Heart right ventricle (tissue), 16 donors: ENCODE measurements at regions not wholly inside any gene's neighbourhood (a gene's known extent, or its start where the extent isn't known, plus 50 kb on each side); places are given as distances from the start of the nearest gene placed in this dataset.

Experiments used
- ATAC-seq, 8 donors: fragments of 200-7000 bp; cut with Tn5 transposase; one replicate each; pipeline ENCODE4 v1.9.1; 2020; ENCODE audit warnings: mild to moderate bottlenecking in 8 of 8, moderate library complexity in 8 of 8, moderate number of reproducible peaks in 1 of 8
- DNase-seq, 2 donors: peaks; one replicate each; pipeline ENCODE4 v3.0.0-alpha.2; 2020
- H3K27ac ChIP-seq, 10 donors: fragments of 200-600 bp; sonication (generic) in 2 of 10; one replicate each; pipeline versions ENCODE4 v1.5.0 to v1.8.0; 2020 to 2022; ENCODE audit warnings: mild to moderate bottlenecking in 3 of 10
- H3K27me3 ChIP-seq, 7 donors: fragments of 200-600 bp; one replicate each; pipeline ENCODE4 v1.8.0; 2021 to 2022; ENCODE audit warnings: mild to moderate bottlenecking in 2 of 7
- H3K36me3 ChIP-seq, 9 donors: fragments of 200-600 bp; sonication (generic) in 1 of 9; one replicate each; pipeline versions ENCODE4 v1.5.0 to v1.8.0; 2020 to 2022; ENCODE audit warnings: mild to moderate bottlenecking in 2 of 9
- H3K4me1 ChIP-seq, 9 donors: fragments of 200-600 bp; sonication (generic) in 1 of 9; one replicate each; pipeline versions ENCODE4 v1.5.0 to v1.8.0; 2020 to 2022; ENCODE audit warnings: mild to moderate bottlenecking in 4 of 9
- H3K4me3 ChIP-seq, 10 donors: fragments of 200-600 bp; sonication (generic) in 2 of 10; one replicate each; pipeline versions ENCODE4 v1.5.0 to v1.8.0; 2020 to 2022; ENCODE audit warnings: mild to moderate bottlenecking in 7 of 10, moderate library complexity in 2 of 10
- H3K9me3 ChIP-seq, 11 donors: fragments of 200-600 bp in 10 of 11; sonication (generic) in 2 of 11; one replicate each; pipeline versions ENCODE4 v1.5.0 to v1.8.0; 2013 to 2022; ENCODE audit warnings: mild to moderate bottlenecking in 2 of 11, control low read depth in 1 of 11, moderate library complexity in 1 of 11
- CTCF ChIP-seq, 9 donors: fragments of 200-600 bp; sonication (generic) in 2 of 9; IDR thresholded peaks; one replicate each; pipeline versions ENCODE4 v1.5.0 to v1.8.0; 2021 to 2022; ENCODE audit warnings: antibody characterized with exemption in 9 of 9, mild to moderate bottlenecking in 5 of 9, moderate library complexity in 1 of 9
- WGBS, 2 donors: extraction: QIAGEN DNeasy Blood & Tissue Kit; methylation state at CpG; one replicate each; pipeline ENCODE4 v1.1.7; 2013; ENCODE audit warnings: inconsistent platforms in 1 of 2; 5-methylcytosine and 5-hydroxymethylcytosine counted together
- intact Hi-C, 10 donors: fragments of 100-400 bp; cut with DNase I; formaldehyde crosslinking; loops; one replicate each; pipeline versions ENCODE4 v1.11.1 to v1.14.2; 2022
- donor health status: Arrhythmogenic right ventricular cardiomyopathy.
- donor health status: ischemic (EF 13 %, LVEDD 7.1; RV severe dilation, severe dysfunction).
- donor health status: healthy with polysubstance abuse.
- donor health status: DM: no; HTN: yes; CAD: no.
- donor health status: DM: no; HTN: no; CAD: no.
- donor health status: ischemic (EF 25% LVEDD 6.9; RV normal size, moderate dysfunction).
- donor health status: ischemic (EF 25% LVEDD 5.7; RV mildly dilated, moderate dysfunction).
- donor health status: healthy.
- donor health status: DM: yes; HTN: yes; CAD: no.
- donor health status: Ischemic cardiomyopathy.
- donor health status: ischemic (EF 35%, LVEDD 5.7; RV mildly dilated, moderate dysfunction).
- donor health status: nonischemic (EF 11% LVEDD 7.7; RV severe dilation, severe dysfunction).
- donor health status: DM: yes; HTN: yes; CAD: no.
- donor health status: PGD.
- donor health status: ischemic (EF 29% LVEDD 5.4; RV normal size, mild dysfunction).
- donor health status: nonischemic (EF 23%, LVEDD 6.1; RV moderate dilation, normal function).

- Histone ChIP-seq H3K4me3 (no peak overlapping the region), H3K27me3 (no peaks in the 10 kb centered on the region), H3K9me3 (peaks cover 0 to 8% (median 0%) of the 10 kb centered on the region in 11 donors), H3K4me1 (no peaks in the 10 kb centered on the region), H3K27ac (no peak overlapping the region), H3K36me3 (no peaks in the 10 kb centered on the region)
- peak in 6 of 9 donors; percentile 16 to 46 (median 32) for TF ChIP-seq CTCF (IDR thresholded peaks at IDR 0.05)
- DNase-seq (no peak), ATAC-seq (no peak)
- 93 to 98% methylated on average over 1 of the region's 1 CpG for WGBS, 2 donors
- intact Hi-C loops, result loop anchor here in 1 of 10 donors (10.0 kb wide), 1 partner anchor 1009 kb away; no protein-coding TSS in a partner anchor
These were observed 1262.8 kb upstream of the PRMT6 start for GRCh38 chr1:105793536-105794146.

GRCh38 chr1:105795741-105796140 is 1260.7 kb upstream of the PRMT6 start:
- Histone ChIP-seq H3K27me3 (no peaks in the 10 kb centered on the region), H3K4me1 (no peaks in the 10 kb centered on the region), H3K27ac (no peak overlapping the region), H3K4me3 (no peak overlapping the region), H3K9me3 (peaks cover 0 to 8% (median 0%) of the 10 kb centered on the region in 11 donors), H3K36me3 (no peaks in the 10 kb centered on the region)
- 89 to 92% methylated on average over 25 to 32 of the region's 32 CpGs for WGBS, 2 donors
- DNase-seq (no peak), ATAC-seq (no peak)
- TF ChIP-seq CTCF (IDR thresholded peaks at IDR 0.05), result no peak
- intact Hi-C loops, result loop anchor here in 1 of 10 donors (10.0 kb wide), 1 partner anchor 1011 kb away; no protein-coding TSS in a partner anchor

- Histone ChIP-seq H3K9me3 (peaks cover 0 to 5% (median 0%) of the 10 kb centered on the region in 11 donors), H3K27me3 (no peaks in the 10 kb centered on the region), H3K4me3 (no peak overlapping the region), H3K4me1 (no peaks in the 10 kb centered on the region), H3K36me3 (no peaks in the 10 kb centered on the region), H3K27ac (no peak overlapping the region)
- 36 to 41% methylated on average over 3 of the region's 3 CpGs for WGBS, 2 donors
- intact Hi-C loops, result no loop called here
- ATAC-seq (no peak), DNase-seq (no peak)
- no peak for TF ChIP-seq CTCF (IDR thresholded peaks at IDR 0.05)
These were observed 1225.8 kb upstream of the PRMT6 start for GRCh38 chr1:105830571-105831146.

GRCh38 chr1:105838071-105838470 is 1218.4 kb upstream of the PRMT6 start:
- Histone ChIP-seq H3K4me3 (no peak overlapping the region), H3K9me3 (no peaks in the 10 kb centered on the region), H3K4me1 (no peaks in the 10 kb centered on the region), H3K36me3 (no peaks in the 10 kb centered on the region), H3K27me3 (no peaks in the 10 kb centered on the region), H3K27ac (no peak overlapping the region)
- DNase-seq (no peak), ATAC-seq (no peak)
- TF ChIP-seq CTCF (IDR thresholded peaks at IDR 0.05), result no peak
- intact Hi-C loops, result no loop called here
